Glutamatergic neuron (in vitro differentiated cells): ENCODE measurements at regions not wholly inside any gene's neighbourhood (a gene's known extent, or its start where the extent isn't known, plus 50 kb on each side); places are given as distances from the start of the nearest gene placed in this dataset.
"Not testable (repeated sequence)": the region's sequence is repeated elsewhere in the genome, so short reads cannot be mapped to it uniquely, and the experiment has no call there.

Experiments used
- DNase-seq: peaks from one replicate; pipeline ENCODE4 v3.0.0; 2022
- H3K27ac Mint-ChIP-seq: one replicate; pipeline ENCODE4 v1.8.0; 2020; ENCODE audit warnings: mild to moderate bottlenecking, mixed read lengths, inconsistent platforms; ENCODE audit not compliant: unreplicated experiment
- H3K27me3 Mint-ChIP-seq: one replicate; pipeline ENCODE4 v1.8.0; 2020; ENCODE audit warnings: mild to moderate bottlenecking, moderate library complexity, mixed read lengths, inconsistent platforms; ENCODE audit not compliant: unreplicated experiment
- H3K36me3 Mint-ChIP-seq: one replicate; pipeline ENCODE4 v1.8.0; 2020; ENCODE audit warnings: mild to moderate bottlenecking, mixed read lengths, inconsistent platforms; ENCODE audit not compliant: unreplicated experiment
- H3K4me1 Mint-ChIP-seq: one replicate; pipeline ENCODE4 v1.8.0; 2020; ENCODE audit warnings: mild to moderate bottlenecking, low read depth, mixed read lengths, inconsistent platforms; ENCODE audit not compliant: unreplicated experiment
- H3K4me3 Mint-ChIP-seq: one replicate; pipeline ENCODE4 v1.8.0; 2020; ENCODE audit warnings: mild to moderate bottlenecking, mixed read lengths, inconsistent platforms; ENCODE audit not compliant: unreplicated experiment
- H3K9me3 Mint-ChIP-seq: one replicate; pipeline ENCODE4 v1.8.0; 2020; ENCODE audit warnings: mild to moderate bottlenecking, moderate library complexity, mixed read lengths, inconsistent platforms; ENCODE audit not compliant: unreplicated experiment
- TF ChIP-seq, protein P1 (sequence below): fragments of 200-600 bp; sonication (generic); IDR thresholded peaks from one replicate; pipeline ENCODE4 v1.5.0; 2021; ENCODE audit not compliant: partially characterized antibody, unreplicated experiment

GRCh38 chr1:184836141-184836540, 81.5 kb upstream of the EDEM3 start:
- no peak for DNase-seq
- Mint-ChIP-seq H3K4me3 (no peak overlapping the region), H3K36me3 (no peaks in the 10 kb centered on the region), H3K4me1 (no peaks in the 10 kb centered on the region), H3K9me3 (no peaks in the 10 kb centered on the region), H3K27ac (no peak overlapping the region), H3K27me3 (no peaks in the 10 kb centered on the region)
- TF ChIP-seq, protein P1, sequence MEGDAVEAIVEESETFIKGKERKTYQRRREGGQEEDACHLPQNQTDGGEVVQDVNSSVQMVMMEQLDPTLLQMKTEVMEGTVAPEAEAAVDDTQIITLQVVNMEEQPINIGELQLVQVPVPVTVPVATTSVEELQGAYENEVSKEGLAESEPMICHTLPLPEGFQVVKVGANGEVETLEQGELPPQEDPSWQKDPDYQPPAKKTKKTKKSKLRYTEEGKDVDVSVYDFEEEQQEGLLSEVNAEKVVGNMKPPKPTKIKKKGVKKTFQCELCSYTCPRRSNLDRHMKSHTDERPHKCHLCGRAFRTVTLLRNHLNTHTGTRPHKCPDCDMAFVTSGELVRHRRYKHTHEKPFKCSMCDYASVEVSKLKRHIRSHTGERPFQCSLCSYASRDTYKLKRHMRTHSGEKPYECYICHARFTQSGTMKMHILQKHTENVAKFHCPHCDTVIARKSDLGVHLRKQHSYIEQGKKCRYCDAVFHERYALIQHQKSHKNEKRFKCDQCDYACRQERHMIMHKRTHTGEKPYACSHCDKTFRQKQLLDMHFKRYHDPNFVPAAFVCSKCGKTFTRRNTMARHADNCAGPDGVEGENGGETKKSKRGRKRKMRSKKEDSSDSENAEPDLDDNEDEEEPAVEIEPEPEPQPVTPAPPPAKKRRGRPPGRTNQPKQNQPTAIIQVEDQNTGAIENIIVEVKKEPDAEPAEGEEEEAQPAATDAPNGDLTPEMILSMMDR: no peak

DNA sequence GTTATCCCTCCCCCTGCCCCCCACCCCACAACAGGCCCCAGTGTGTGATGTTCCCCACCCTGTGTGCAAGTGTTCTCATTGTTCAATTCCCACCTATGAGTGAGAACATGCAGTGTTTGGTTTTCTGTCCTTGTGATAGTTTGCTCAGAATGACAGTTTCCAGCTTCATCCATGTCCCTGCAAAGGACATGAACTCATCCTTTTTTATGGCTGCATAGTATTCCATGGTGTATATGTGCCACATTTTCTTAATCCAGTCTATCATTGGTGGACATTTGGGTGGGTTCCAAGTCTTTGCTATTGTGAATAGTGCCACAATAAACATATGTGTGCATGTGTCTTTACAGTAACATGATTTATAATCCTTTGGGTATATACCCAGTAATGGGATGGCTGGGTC, 79.3 kb upstream of the EDEM3 start:
- not testable (repeated sequence) for H3K9me3 Mint-ChIP-seq, H3K36me3 Mint-ChIP-seq, H3K4me1 Mint-ChIP-seq, H3K27ac Mint-ChIP-seq, H3K4me3 Mint-ChIP-seq, H3K27me3 Mint-ChIP-seq, DNase-seq

DNA sequence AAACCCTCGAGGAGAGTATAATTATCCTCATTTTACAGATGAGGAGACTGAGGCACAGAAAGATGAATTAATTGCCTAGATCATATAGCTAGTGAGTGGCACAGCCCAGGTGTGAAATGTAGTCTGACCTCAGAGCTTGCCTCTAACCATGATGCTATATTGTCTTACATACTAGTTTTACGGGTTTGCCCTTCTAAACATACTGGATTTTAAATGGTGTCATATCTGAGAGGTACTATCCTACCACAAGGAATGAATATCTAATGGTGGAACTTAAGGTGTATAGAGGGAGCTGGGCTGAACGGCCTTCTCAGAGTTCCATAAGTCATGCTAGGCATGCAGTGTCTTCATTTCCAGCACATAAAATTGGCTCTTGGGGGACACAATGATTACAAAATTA, 77.9 kb upstream of the EDEM3 start:
- no peak for DNase-seq
- Mint-ChIP-seq H3K27me3 (peaks cover 2% of the 10 kb centered on the region), H3K9me3 (no peaks in the 10 kb centered on the region), H3K4me3 (no peak overlapping the region), H3K27ac (no peak overlapping the region), H3K36me3 (no peaks in the 10 kb centered on the region), H3K4me1 (no peaks in the 10 kb centered on the region)
- TF ChIP-seq, protein P1: no peak

- not testable (repeated sequence) for H3K4me1 Mint-ChIP-seq, DNase-seq, H3K27ac Mint-ChIP-seq, H3K4me3 Mint-ChIP-seq, H3K9me3 Mint-ChIP-seq, H3K27me3 Mint-ChIP-seq, H3K36me3 Mint-ChIP-seq
Observed at GRCh38 chr1:184829496-184829895, 74.8 kb upstream of the EDEM3 start.

DNA sequence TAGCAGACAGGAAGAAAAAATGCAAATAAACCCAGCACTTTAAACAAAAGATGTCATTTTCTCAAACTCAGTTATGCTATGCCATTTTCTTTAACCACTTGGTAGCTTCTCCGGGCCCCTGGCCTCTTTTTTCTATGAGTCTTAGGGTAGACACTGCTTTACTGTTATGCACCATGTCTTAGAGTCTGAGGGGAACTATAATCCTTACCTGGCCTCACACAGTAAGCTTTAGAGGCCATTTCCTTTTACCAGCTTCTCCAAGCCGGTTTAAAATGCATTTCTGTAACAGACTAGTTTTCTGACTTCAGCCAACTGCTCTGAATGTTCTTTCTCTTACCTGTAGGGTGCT, 73.7 kb upstream of the EDEM3 start:
- no peak overlapping the region for H3K4me3 Mint-ChIP-seq
- H3K4me1 Mint-ChIP-seq: no peaks in the 10 kb centered on the region
- no peaks in the 10 kb centered on the region for H3K36me3 Mint-ChIP-seq
- TF ChIP-seq, protein P1: no peak
- H3K27me3 Mint-ChIP-seq: peaks cover 5% of the 10 kb centered on the region
- no peak for DNase-seq
- no peak overlapping the region for H3K27ac Mint-ChIP-seq
- no peaks in the 10 kb centered on the region for H3K9me3 Mint-ChIP-seq

- TF ChIP-seq, protein P1: no peak
- Mint-ChIP-seq H3K4me3 (no peak overlapping the region), H3K4me1 (no peaks in the 10 kb centered on the region), H3K36me3 (no peaks in the 10 kb centered on the region), H3K27ac (no peak overlapping the region), H3K9me3 (no peaks in the 10 kb centered on the region), H3K27me3 (peaks cover 5% of the 10 kb centered on the region)
- DNase-seq: no peak
Observed at GRCh38 chr1:184827600-184828368, 73.1 kb upstream of the EDEM3 start.
